GM12878 (cell line): ENCODE measurements at regions not wholly inside any gene's neighbourhood (a gene's known extent, or its start where the extent isn't known, plus 50 kb on each side); places are given as distances from the start of the nearest gene placed in this dataset.

ENCODE experiments used
- ATAC-seq: fragments of 200-7000 bp; cut with Tn5 transposase; 3 replicates; pipeline ENCODE4 v1.9.1; 2020; ENCODE audit warnings: mild to moderate bottlenecking, moderate library complexity
- BruUV-seq: library from RNA; stranded (reverse); fragments of 400-500 nt; replicated peaks from 2 replicates; lab custom pipeline; 2021; lab: Mats Ljungman, UMichigan
- CTCF ChIA-PET: fragments of 300-600 bp; sonication (Branson Sonifier 250); formaldehyde crosslinking; extraction: SDS; loops from one replicate; lab custom pipeline; 2021; ENCODE audit warnings: inconsistent platforms; lab: Yijun Ruan, JAX
- POLR2A ChIA-PET: fragments of 350-600 bp; formaldehyde crosslinking; extraction: SDS; loops from one replicate; lab custom pipeline; 2021; ENCODE audit warnings: inconsistent platforms; lab: Charles Lee
- RAD21 ChIA-PET: fragments of 300-600 bp; sonication (Branson Sonifier 250); formaldehyde crosslinking; loops from one replicate; lab custom pipeline; 2023; ENCODE audit warnings: antibody characterized with exemption; ENCODE audit not compliant: unreplicated experiment; lab: Charles Lee
- SMC1A ChIA-PET: fragments of 300-600 bp; sonication (Branson Sonifier 250); formaldehyde crosslinking; loops from one replicate; lab custom pipeline; 2023; ENCODE audit not compliant: unreplicated experiment, uncharacterized antibody; lab: Charles Lee
- DNase-seq: peaks from one replicate; pipeline ENCODE4 v3.0.0-alpha.2; 2011; ENCODE audit warnings: low read depth, low spot score
- FAIRE-seq: peaks from 3 replicates; lab custom pipeline; 2011; peaks lifted over from hg19 to GRCh38; lab: Jason Lieb, UNC
- H2AFZ ChIP-seq: 2 replicates; pipeline ENCODE4 v1.6.0; 2011; ENCODE audit warnings: low read depth, low read length, control low read depth; ENCODE audit not compliant: control insufficient read depth
- H3K27ac ChIP-seq: 2 replicates; pipeline ENCODE4 v1.5.1; 2011; ENCODE audit warnings: control low read depth; ENCODE audit not compliant: control insufficient read depth, insufficient read depth
- H3K27me3 ChIP-seq, 2 experiments: replicated peaks in 1 of 2; 2 replicates each; pipeline versions ENCODE4 v1.6.0 to v1.6.1; 2011; ENCODE audit warnings: low read length in 1 of 2; ENCODE audit not compliant: control insufficient read depth in 2 of 2, insufficient read depth in 2 of 2
- H3K36me3 ChIP-seq, 2 experiments: 2 replicates each; pipeline ENCODE4 v1.5.1; 2011; ENCODE audit warnings: low read length in 1 of 2; ENCODE audit not compliant: control insufficient read depth in 2 of 2, insufficient read depth in 2 of 2
- H3K4me1 ChIP-seq: 2 replicates; pipeline ENCODE4 v1.6.1; 2011; ENCODE audit warnings: mild to moderate bottlenecking, low read length, moderate library complexity, mixed read lengths; ENCODE audit not compliant: control insufficient read depth, insufficient read depth
- H3K4me2 ChIP-seq: 2 replicates; pipeline ENCODE4 v1.6.0; 2011; ENCODE audit warnings: control low read depth; ENCODE audit not compliant: control insufficient read depth, insufficient read depth
- H3K4me3 ChIP-seq: fragments of 200-600 bp; sonication (generic); 2 replicates; pipeline ENCODE4 v1.5.1; 2016
- H3K79me2 ChIP-seq: 2 replicates; pipeline ENCODE4 v1.6.0; 2011; ENCODE audit warnings: low read length; ENCODE audit not compliant: control insufficient read depth, insufficient read depth
- H3K9ac ChIP-seq: 2 replicates; pipeline ENCODE4 v1.8.0; 2011; ENCODE audit warnings: low read length, control low read depth, mixed read lengths; ENCODE audit not compliant: control insufficient read depth, insufficient read depth
- H3K9me3 ChIP-seq: replicated peaks from 3 replicates; pipeline ENCODE4 v1.5.1; 2011; ENCODE audit warnings: mild to moderate bottlenecking, low read length; ENCODE audit not compliant: control insufficient read depth, insufficient read depth
- H4K20me1 ChIP-seq: 2 replicates; pipeline ENCODE4 v1.6.0; 2011; ENCODE audit not compliant: control insufficient read depth, insufficient read depth
- NRF1 ChIP-seq: conservative IDR thresholded peaks from 2 replicates; pipeline ENCODE4 v1.6.1; 2011; ENCODE audit warnings: mild to moderate bottlenecking, low read depth, low read length, improper control_type of control experiment
- STAT1 ChIP-seq: fragments of 450-650 bp; conservative IDR thresholded peaks from 2 replicates; pipeline ENCODE4 v1.6.1; 2014; ENCODE audit warnings: antibody characterized with exemption, mild to moderate bottlenecking
- ZBTB4 ChIP-seq: fragments of 450-650 bp; formaldehyde crosslinking; IDR thresholded peaks from 2 replicates; pipeline ENCODE4 v1.4.0; 2022; ENCODE audit warnings: mild to moderate bottlenecking, moderate library complexity
- ZNF592 ChIP-seq: fragments of 450-650 bp; IDR thresholded peaks from 2 replicates; pipeline ENCODE4 v1.6.1; 2017; ENCODE audit warnings: mild to moderate bottlenecking, moderate library complexity
- WGBS: methylation state at CpG from one replicate; pipeline ENCODE4 v1.1.6; 2016; ENCODE audit warnings: low lambda C conversion rate; ENCODE audit not compliant: insufficient replicate concordance, insufficient coverage; ENCODE audit errors: missing lambda C conversion rate; 5-methylcytosine and 5-hydroxymethylcytosine counted together
- in situ Hi-C: fragments of 300-500 bp; cut with MboI; formaldehyde crosslinking; loops from 9 replicates; pipeline ENCODE4 v1.14.3; 2018; ENCODE audit warnings: mixed read lengths
- intact Hi-C: fragments of 100-400 bp; cut with micrococcal nuclease; formaldehyde crosslinking; loops from one replicate; pipeline ENCODE4 v1.14.2; 2022; ENCODE audit not compliant: unreplicated experiment

- 0% methylated on average over 1 of the region's 1 CpG for WGBS
- in situ Hi-C loops (no loop called here), intact Hi-C loops (no loop called here)
- Histone ChIP-seq H3K9ac (no peak overlapping the region), H3K79me2 (no peaks in the 10 kb centered on the region), H3K4me1 (no peaks in the 10 kb centered on the region), H4K20me1 (no peaks in the 10 kb centered on the region), H3K27ac (no peak overlapping the region), H3K4me2 (no peak overlapping the region), H3K27me3 (no peaks in the 10 kb centered on the region)
- CTCF ChIA-PET = interaction anchor here (1.2 kb wide), 1 partner anchor 10 kb away, joined by 3 read pairs; no protein-coding TSS in a partner anchor
- RAD21 ChIA-PET = no interaction called here
- DNase-seq = no peak
- POLR2A ChIA-PET = no interaction called here
- FAIRE-seq = no peak
- SMC1A ChIA-PET = interaction anchor here (1.0 to 1.1 kb wide), 2 partner anchors 8 to 17 kb away, joined by 3 to 4 read pairs; no protein-coding TSS in a partner anchor
- TF ChIP-seq ZBTB4 (CRISPR knock-in tag) (no peak), ZNF592 (no peak), NRF1 (no peak), STAT1 (no peak)
- TF ChIP-seq, all 136 proteins: peak for 0
- no peak for ATAC-seq
- Histone ChIP-seq H3K9me3 (no peaks in the 10 kb centered on the region), H3K36me3 (no peaks in the 10 kb centered on the region), H2AFZ (no peak overlapping the region), H3K4me3 (no peak overlapping the region)
- BruUV-seq = no TSS peak
Observed at GRCh38 chr6:101086473-101086872, 205.3 kb upstream of the ASCC3 start.
